GM18507 (cell line): ENCODE measurements at regions not wholly inside any gene's neighbourhood (a gene's known extent, or its start where the extent isn't known, plus 50 kb on each side); places are given as distances from the start of the nearest gene placed in this dataset.
"Not testable (repeated sequence)": the region's sequence is repeated elsewhere in the genome, so short reads cannot be mapped to it uniquely, and the experiment has no call there.

Source experiments
- DNase-seq: peaks from one replicate; pipeline ENCODE4 v3.0.0; 2011; ENCODE audit warnings: low read depth; ENCODE audit not compliant: insufficient read length; ENCODE audit errors: extremely low spot score
- FAIRE-seq: peaks from 2 replicates; lab custom pipeline; 2011; peaks lifted over from hg19 to GRCh38; lab: Jason Lieb, UNC

- FAIRE-seq = no peak
These were observed 76.1 kb upstream of the KCTD1 start for GRCh38 chr18:26624443-26624842.

GRCh38 chr18:26623314-26623713 is 75.0 kb upstream of the KCTD1 start:
- not testable (repeated sequence) for DNase-seq, FAIRE-seq

More at GRCh38 chr18:26624443-26624842, 76.1 kb upstream of the KCTD1 start:
- DNase-seq = no peak

- no peak for FAIRE-seq
- DNase-seq = peak; percentile 15
These were observed 73.0 kb upstream of the KCTD1 start for GRCh38 chr18:26621161-26622026.

GRCh38 chr18:26619350-26619749 is 71.0 kb upstream of the KCTD1 start:
- DNase-seq = no peak
- no peak for FAIRE-seq

GRCh38 chr18:26618135-26618534 is 69.8 kb upstream of the KCTD1 start:
- DNase-seq (no peak), FAIRE-seq (no peak)

GRCh38 chr18:26617151-26617554 is 68.8 kb upstream of the KCTD1 start:
- FAIRE-seq = no peak
- no peak for DNase-seq

- FAIRE-seq (no peak), DNase-seq (no peak)
These were observed 66.0 kb upstream of the KCTD1 start for GRCh38 chr18:26614374-26614773.
